ENCODE measurements at regions not wholly inside any gene's neighbourhood (a gene's known extent, or its start where the extent isn't known, plus 50 kb on each side); places are given as distances from the start of the nearest gene placed in this dataset.

- TF ChIP-seq EZH2phosphoT487 (IDR thresholded peaks at IDR 0.05; ENCODE audit: borderline replicate concordance, low read depth) (no peak), EP300 (IDR thresholded peaks at IDR 0.05; ENCODE audit: borderline replicate concordance in 1 of 2, low read depth in 1 of 2, low read length in 1 of 2) (no peak)
- TF ChIP-seq, protein P1, sequence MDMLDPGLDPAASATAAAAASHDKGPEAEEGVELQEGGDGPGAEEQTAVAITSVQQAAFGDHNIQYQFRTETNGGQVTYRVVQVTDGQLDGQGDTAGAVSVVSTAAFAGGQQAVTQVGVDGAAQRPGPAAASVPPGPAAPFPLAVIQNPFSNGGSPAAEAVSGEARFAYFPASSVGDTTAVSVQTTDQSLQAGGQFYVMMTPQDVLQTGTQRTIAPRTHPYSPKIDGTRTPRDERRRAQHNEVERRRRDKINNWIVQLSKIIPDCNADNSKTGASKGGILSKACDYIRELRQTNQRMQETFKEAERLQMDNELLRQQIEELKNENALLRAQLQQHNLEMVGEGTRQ (IDR thresholded peaks at IDR 0.05; ENCODE audit: borderline replicate concordance, low read depth, low read length): no peak
- TF ChIP-seq, protein P2, sequence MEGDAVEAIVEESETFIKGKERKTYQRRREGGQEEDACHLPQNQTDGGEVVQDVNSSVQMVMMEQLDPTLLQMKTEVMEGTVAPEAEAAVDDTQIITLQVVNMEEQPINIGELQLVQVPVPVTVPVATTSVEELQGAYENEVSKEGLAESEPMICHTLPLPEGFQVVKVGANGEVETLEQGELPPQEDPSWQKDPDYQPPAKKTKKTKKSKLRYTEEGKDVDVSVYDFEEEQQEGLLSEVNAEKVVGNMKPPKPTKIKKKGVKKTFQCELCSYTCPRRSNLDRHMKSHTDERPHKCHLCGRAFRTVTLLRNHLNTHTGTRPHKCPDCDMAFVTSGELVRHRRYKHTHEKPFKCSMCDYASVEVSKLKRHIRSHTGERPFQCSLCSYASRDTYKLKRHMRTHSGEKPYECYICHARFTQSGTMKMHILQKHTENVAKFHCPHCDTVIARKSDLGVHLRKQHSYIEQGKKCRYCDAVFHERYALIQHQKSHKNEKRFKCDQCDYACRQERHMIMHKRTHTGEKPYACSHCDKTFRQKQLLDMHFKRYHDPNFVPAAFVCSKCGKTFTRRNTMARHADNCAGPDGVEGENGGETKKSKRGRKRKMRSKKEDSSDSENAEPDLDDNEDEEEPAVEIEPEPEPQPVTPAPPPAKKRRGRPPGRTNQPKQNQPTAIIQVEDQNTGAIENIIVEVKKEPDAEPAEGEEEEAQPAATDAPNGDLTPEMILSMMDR (IDR thresholded peaks at IDR 0.05): no peak
These were observed 556.1 kb downstream of the SPRY1 start for GRCh38 chr4:123952530-123953274.

All from SK-N-SH (cell line).